ENCODE measurements at regions not wholly inside any gene's neighbourhood (a gene's known extent, or its start where the extent isn't known, plus 50 kb on each side); places are given as distances from the start of the nearest gene placed in this dataset.

- TF ChIP-seq CTCF (IDR thresholded peaks at IDR 0.05) (no peak), POLR2AphosphoS5 (IDR thresholded peaks at IDR 0.05) (no peak), POLR2A (IDR thresholded peaks at IDR 0.05) (no peak)
These were observed 420.0 kb upstream of the EYS start for GRCh38 chr6:66127061-66127460.
